ENCODE measurements at regions not wholly inside any gene's neighbourhood (a gene's known extent, or its start where the extent isn't known, plus 50 kb on each side); places are given as distances from the start of the nearest gene placed in this dataset.

DNA sequence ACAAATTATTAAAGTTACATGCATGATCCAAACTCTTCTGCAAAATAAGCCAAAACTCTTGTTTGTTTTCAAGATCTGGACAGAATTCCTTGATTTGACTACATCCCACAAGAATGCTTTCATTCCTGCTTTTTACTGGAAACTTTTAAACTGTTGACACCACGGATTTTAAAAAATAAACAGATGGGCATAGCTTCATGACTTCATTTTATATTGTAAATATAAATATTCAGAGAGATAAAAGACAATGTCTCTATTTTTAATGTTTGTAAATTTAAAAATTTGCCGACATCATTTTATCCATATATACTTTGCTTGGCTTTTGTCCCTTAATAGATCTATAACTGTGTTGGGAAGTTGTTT, 134.3 kb upstream of the DCN start:
- H3K4me3 ChIP-seq = no peak overlapping the region
- no peak for DNase-seq
- no peaks in the 10 kb centered on the region for H3K27me3 ChIP-seq
- H3K4me1 ChIP-seq = peaks cover 0 to 7% (median 0%) of the 10 kb centered on the region in 4 donors
- no peaks in the 10 kb centered on the region for H3K9me3 ChIP-seq
- H3K27ac ChIP-seq = peak overlapping the region in 1 of 4 donors; percentile 39
- TF ChIP-seq EP300 (IDR thresholded peaks at IDR 0.05) = no peak
- WGBS, 2 donors = 59 to 70% methylated on average over 2 of the region's 2 CpGs
- H3K36me3 ChIP-seq = no peaks in the 10 kb centered on the region
- intact Hi-C loops (cut with DNase I) = no loop called here

DNA sequence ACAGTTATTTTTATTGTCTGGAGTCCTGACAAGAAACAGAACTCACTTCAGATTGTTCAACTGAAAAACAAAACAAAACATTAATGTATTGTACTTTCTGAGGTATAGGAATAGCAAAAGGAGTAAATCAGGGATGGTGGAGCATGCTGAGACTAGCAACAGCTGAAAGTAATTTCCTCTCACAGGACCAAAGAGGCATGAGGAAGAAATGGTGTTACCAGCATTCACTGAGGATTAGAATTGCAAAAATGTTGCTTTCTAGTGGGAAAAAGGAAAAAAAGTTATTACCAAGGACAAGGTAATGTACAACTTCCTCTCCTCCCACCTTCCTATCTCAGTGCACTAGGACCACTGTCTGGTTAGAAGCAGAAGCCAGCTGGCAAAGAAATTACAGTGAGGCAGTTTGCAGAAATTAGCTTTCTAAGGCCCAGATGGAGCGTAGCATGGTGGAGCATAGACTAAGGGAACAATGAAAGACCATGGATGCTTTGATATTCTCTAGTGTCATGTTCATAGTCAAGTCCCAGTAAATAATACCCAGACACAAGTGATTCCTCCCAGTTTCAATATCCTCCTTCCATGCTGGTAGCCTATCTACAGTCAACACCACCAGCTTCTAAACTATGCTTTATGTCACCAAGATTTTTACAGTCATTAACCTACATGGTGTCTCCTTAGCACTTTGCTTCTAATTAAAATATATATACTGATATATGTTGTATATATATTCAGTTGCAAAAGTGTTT, 133.7 kb upstream of the DCN start:
- no peaks in the 10 kb centered on the region for H3K27me3 ChIP-seq
- intact Hi-C loops (cut with DNase I) = no loop called here
- peaks cover 0 to 7% (median 0%) of the 10 kb centered on the region in 4 donors for H3K4me1 ChIP-seq
- H3K9me3 ChIP-seq = no peaks in the 10 kb centered on the region
- TF ChIP-seq POLR2A (IDR thresholded peaks at IDR 0.05) = no peak
- TF ChIP-seq, protein P1, sequence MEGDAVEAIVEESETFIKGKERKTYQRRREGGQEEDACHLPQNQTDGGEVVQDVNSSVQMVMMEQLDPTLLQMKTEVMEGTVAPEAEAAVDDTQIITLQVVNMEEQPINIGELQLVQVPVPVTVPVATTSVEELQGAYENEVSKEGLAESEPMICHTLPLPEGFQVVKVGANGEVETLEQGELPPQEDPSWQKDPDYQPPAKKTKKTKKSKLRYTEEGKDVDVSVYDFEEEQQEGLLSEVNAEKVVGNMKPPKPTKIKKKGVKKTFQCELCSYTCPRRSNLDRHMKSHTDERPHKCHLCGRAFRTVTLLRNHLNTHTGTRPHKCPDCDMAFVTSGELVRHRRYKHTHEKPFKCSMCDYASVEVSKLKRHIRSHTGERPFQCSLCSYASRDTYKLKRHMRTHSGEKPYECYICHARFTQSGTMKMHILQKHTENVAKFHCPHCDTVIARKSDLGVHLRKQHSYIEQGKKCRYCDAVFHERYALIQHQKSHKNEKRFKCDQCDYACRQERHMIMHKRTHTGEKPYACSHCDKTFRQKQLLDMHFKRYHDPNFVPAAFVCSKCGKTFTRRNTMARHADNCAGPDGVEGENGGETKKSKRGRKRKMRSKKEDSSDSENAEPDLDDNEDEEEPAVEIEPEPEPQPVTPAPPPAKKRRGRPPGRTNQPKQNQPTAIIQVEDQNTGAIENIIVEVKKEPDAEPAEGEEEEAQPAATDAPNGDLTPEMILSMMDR (IDR thresholded peaks at IDR 0.05) = no peak
- TF ChIP-seq POLR2AphosphoS5 (IDR thresholded peaks at IDR 0.05) = no peak
- TF ChIP-seq EP300 (IDR thresholded peaks at IDR 0.05) = no peak
- H3K4me3 ChIP-seq = no peak overlapping the region
- WGBS, 2 donors = 86 to 88% methylated on average over 1 of the region's 1 CpG
- DNase-seq = no peak
- H3K36me3 ChIP-seq = no peaks in the 10 kb centered on the region
- H3K27ac ChIP-seq = peak overlapping the region in 1 of 4 donors; percentile 39

DNA sequence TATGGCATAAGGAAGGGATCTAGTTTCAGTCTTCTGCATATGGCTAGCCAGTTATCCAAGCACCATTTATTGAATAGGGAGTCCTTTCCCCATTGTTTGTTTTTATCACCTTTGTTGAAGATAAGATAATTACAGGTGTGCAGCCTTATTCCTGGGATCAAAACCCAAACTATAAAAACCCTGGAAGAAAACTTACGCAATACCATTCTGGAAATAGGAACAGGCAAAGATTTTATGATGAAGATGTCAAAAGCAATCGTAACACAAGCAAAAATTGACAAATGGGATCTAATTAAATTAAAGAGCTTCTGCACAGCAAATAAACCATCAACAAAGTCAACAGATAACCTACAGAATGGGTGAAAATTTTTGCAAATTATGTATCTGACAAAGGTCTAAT, 128.5 kb upstream of the DCN start:
- H3K27ac ChIP-seq = no peak overlapping the region
- no peak for DNase-seq
- no peaks in the 10 kb centered on the region for H3K9me3 ChIP-seq
- WGBS, 2 donors = 76 to 84% methylated on average over 2 of the region's 2 CpGs
- TF ChIP-seq EP300 (IDR thresholded peaks at IDR 0.05) = no peak
- no peak for TF ChIP-seq POLR2A (IDR thresholded peaks at IDR 0.05)
- TF ChIP-seq POLR2AphosphoS5 (IDR thresholded peaks at IDR 0.05) = no peak
- TF ChIP-seq, protein P1 (IDR thresholded peaks at IDR 0.05) = no peak
- H3K4me3 ChIP-seq = no peak overlapping the region
- H3K27me3 ChIP-seq = no peaks in the 10 kb centered on the region
- no peaks in the 10 kb centered on the region for H3K36me3 ChIP-seq
- intact Hi-C loops (cut with DNase I) = no loop called here
- peaks cover 0 to 23% (median 15%) of the 10 kb centered on the region in 4 donors for H3K4me1 ChIP-seq

DNA sequence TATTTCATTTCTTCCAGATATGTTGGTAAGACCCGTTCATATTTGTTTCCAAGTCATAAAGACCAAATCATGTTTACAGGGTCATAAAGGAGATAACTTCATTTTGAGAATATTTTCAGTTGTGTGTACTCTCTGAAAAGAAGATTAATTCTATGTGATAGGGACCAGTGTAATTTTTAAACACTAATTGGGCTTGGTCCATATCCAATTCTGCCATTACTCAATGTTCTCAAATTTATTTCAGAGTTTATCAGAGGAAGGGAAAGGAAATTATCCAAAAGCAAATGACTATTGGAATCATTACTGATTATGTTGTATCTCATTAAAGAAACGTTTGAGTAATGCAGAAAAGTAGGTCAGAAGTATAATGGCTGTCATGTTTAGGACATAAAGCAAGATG, 126.8 kb upstream of the DCN start:
- Histone ChIP-seq H3K36me3 (no peaks in the 10 kb centered on the region), H3K27me3 (no peaks in the 10 kb centered on the region), H3K9me3 (no peaks in the 10 kb centered on the region), H3K4me3 (no peak overlapping the region), H3K4me1 (peaks cover 0 to 23% (median 15%) of the 10 kb centered on the region in 4 donors), H3K27ac (peak overlapping the region in 1 of 4 donors; percentile 10)
- WGBS, 2 donors = 12 to 58% methylated on average over 2 of the region's 2 CpGs
- no peak for TF ChIP-seq POLR2AphosphoS5 (IDR thresholded peaks at IDR 0.05)
- TF ChIP-seq POLR2A (IDR thresholded peaks at IDR 0.05) = no peak
- TF ChIP-seq, protein P1 (IDR thresholded peaks at IDR 0.05) = no peak
- TF ChIP-seq EP300 (IDR thresholded peaks at IDR 0.05) = no peak
- DNase-seq = no peak
- intact Hi-C loops (cut with DNase I) = no loop called here

DNA sequence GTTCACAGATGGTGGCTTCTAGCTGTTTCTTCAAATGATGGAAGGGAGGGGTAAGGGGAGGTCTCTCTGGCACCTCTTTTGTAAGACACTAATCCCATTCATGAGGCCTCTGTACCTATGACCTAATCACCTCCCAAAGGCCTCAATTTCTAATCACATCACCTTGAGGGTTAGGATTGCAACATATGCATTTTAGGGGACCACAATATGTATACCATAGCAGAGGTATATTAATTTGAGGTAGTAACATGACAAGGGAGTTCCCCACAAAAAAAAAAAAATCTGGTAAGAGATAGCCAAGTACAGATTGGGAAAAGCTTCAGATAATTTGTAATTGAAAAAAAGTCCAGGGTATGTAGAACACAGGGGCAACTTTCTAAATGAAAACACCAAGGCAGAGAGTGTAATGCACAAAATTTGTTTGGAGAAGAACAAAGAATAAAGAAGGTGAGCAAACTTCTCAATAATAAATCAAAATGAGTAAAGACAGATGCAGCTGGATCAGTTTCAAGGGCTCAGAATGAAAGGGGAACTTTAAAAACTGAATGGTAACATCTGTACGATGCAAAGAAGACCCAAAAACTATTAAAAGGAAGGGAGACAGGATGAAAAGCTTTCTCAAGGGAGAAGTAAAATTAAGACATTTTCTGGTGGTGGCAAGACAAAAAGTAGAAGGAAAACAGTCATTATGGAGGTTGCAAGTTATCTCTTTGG, 125.5 kb upstream of the DCN start:
- TF ChIP-seq EP300 (IDR thresholded peaks at IDR 0.05) (no peak), POLR2AphosphoS5 (IDR thresholded peaks at IDR 0.05) (peak in 2 of 4 donors; percentile 57 to 65), POLR2A (IDR thresholded peaks at IDR 0.05) (no peak)
- intact Hi-C loops (cut with DNase I) = no loop called here

More for the DNA sequence above, 125.5 kb upstream of the DCN start:
- Histone ChIP-seq H3K27me3 (no peaks in the 10 kb centered on the region), H3K36me3 (no peaks in the 10 kb centered on the region), H3K27ac (peak overlapping the region in 2 of 4 donors; percentile 12 to 48), H3K4me3 (no peak overlapping the region), H3K4me1 (peaks cover 0 to 23% (median 15%) of the 10 kb centered on the region in 4 donors), H3K9me3 (no peaks in the 10 kb centered on the region)
- WGBS, 2 donors = 14 to 32% methylated on average over 1 of the region's 1 CpG
- DNase-seq = no peak

All from sigmoid colon (tissue), 6 donors.